ENCODE measurements at regions not wholly inside any gene's neighbourhood (a gene's known extent, or its start where the extent isn't known, plus 50 kb on each side); places are given as distances from the start of the nearest gene placed in this dataset.

- no peak for DNase-seq (ENCODE audit: low read depth)
These were observed 371.6 kb downstream of the PIK3R1 start for GRCh38 chr5:68587171-68587570.

DNA sequence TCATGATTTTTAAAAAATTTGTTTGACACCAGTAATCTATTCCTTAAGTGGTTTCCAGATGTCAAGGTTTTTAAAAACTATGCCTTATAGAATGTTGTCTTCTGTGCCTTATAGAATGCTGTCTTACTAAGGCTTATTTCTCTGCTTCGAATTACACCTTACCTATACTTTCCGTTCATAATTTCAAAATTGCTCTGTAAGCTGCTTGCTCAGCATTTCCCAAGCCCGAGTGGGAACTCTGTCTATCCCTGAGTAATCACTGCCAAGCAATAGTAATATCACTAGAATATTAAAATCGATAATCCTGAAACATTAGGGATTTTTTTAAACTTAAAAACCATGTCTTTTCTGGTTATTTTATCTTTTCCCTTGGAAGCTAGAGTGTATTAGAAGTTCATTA, 376.3 kb downstream of the PIK3R1 start:
- no peak for DNase-seq (ENCODE audit: low read depth)

DNA sequence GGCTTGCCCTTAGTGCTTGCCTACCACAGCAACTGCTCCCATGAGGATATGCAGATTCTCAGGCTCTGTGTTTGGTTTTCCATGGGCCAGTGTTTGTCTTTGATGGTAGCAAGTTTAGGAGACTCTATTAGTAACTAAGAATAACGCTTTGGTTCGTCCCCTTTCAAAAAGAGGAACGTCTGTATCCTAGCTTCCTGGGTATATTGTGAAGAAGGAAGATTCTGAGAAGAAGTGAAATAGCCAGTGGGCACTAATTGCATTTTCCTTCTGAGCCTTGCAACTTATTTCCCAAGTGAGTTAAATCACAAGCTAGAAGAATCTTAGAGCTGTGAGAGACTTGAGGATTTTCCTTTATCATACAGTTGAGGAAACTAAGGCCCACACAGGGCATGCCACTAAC, 376.8 kb downstream of the PIK3R1 start:
- no peak for DNase-seq (ENCODE audit: low read depth)

GRCh38 chr5:68593211-68593671, 377.7 kb downstream of the PIK3R1 start:
- DNase-seq (ENCODE audit: low read depth): no peak

DNA sequence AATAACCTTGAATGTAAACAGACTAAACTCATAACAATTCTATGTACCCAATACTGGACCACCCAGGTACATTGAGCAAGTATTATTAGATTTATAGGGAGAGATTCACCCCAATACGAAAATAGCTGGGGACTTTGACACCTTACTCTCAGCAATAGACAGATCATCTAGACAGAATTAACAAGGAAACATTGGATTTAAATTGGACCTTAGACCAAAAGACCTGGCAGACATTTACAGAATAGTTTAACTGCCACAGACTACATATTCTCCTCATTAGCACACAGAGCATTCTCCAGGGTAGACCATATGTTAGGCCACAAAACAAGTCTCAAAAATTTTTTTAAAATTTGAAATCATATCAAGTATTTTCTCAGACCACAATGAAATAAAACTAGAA, 397.4 kb downstream of the PIK3R1 start:
- DNase-seq (ENCODE audit: low read depth): no peak

DNA sequence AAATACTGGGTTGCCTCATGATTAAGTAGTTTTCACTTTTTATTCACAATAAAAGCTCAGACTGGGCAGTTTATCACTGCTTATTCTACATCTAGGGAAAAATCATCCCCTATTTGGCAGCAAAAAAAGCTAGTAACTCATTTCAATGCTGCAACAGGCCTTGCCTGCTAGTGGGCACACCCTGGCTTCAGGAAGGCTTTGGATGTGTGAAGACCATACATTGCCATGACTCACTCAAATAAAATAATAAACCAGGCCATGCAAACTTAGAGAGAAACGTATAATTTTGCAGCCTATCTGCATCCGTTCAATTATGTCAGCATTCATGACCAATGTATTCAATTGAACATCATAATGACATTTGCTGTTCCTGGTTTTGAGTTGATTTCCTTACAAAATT, 402.9 kb downstream of the PIK3R1 start:
- no peak for DNase-seq (ENCODE audit: low read depth)

GRCh38 chr5:68627001-68627400, 411.4 kb downstream of the PIK3R1 start:
- DNase-seq (ENCODE audit: low read depth): no peak

GRCh38 chr5:68628082-68628814, 412.7 kb downstream of the PIK3R1 start:
- no peak for DNase-seq (ENCODE audit: low read depth)

- no peak for DNase-seq (ENCODE audit: low read depth)
These were observed 414.8 kb downstream of the PIK3R1 start for GRCh38 chr5:68630354-68630753.

DNA sequence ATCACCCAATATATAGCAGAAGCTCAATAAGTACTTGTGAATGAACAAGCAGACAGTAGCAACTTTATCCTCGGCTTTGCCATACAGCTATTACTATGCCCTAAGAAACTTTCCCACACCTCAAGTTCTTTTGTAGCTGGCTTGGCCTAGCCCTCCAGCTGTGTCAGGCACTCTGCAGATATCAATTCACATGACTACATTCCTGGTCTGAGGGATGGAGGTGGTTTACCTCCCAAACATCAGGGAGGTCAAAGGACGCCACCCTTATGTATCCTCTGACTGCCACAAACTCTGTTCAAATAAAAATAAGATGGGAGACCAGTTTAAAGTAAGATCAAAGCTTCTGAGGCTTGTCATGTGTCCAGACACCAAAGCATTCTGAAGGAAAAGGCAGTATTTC, 416.3 kb downstream of the PIK3R1 start:
- DNase-seq (ENCODE audit: low read depth): no peak

DNA sequence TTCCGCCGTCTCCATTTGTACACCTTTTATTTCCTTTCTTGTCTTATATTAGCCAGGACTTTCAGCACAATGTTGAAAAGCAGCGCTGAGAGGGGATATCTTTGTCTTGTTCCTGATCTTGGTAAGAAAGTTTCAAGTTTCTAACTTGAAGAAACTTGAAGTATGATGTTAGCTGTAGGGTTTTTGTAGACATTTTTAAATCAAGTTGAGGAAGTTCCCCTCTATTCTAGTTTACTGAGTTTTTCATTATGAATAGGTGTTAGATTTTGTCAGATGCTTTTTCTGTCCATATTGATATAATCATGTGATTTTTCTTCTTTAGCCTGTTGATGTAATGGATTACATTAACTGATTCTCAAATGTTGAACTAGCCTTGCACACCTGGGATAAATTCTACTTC, 425.7 kb downstream of the PIK3R1 start:
- no peak for DNase-seq (ENCODE audit: low read depth)

- no peak for DNase-seq (ENCODE audit: low read depth)
These were observed 427.5 kb downstream of the PIK3R1 start for GRCh38 chr5:68643064-68643463.

DNA sequence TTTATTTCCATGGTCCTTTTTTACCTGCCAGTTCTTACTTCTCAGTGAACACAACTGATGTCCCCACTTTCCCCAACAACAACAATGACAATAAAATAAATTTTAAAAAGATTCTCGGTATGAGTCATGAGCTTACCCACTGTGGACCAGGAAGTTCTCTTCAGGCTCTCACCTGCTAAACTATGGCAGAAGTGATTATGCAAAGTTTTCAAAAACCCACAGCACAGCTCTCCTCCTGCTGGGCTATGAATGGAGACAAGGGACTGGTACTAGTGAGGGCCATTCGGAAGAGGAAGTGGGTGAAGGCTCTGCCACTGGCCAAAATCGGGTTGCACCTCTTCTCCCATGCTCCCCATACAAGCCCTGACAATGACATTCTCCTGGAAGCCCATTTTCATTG, 429.4 kb downstream of the PIK3R1 start:
- no peak for DNase-seq (ENCODE audit: low read depth)

- DNase-seq (ENCODE audit: low read depth): no peak
These were observed 430.6 kb downstream of the PIK3R1 start for GRCh38 chr5:68646144-68646543.

DNA sequence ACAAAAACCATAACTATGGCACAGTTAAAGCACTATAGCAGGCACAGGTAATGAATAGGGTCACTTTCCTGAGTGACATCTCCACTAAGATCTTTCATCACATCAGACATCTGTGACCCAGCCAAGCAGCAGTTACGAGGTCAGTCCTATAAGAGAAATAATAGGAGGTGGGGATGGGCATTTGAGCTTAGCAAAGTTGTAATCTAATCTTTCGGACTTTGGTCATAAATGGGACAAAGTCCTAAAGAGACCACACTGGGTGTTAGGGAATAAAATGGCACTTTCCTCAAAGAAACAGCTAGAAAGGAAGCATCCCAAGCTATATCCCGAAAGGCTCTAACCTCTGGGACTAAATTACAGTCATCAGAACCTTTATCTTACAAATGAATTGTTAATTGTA, 432.2 kb downstream of the PIK3R1 start:
- DNase-seq (ENCODE audit: low read depth): no peak

DNA sequence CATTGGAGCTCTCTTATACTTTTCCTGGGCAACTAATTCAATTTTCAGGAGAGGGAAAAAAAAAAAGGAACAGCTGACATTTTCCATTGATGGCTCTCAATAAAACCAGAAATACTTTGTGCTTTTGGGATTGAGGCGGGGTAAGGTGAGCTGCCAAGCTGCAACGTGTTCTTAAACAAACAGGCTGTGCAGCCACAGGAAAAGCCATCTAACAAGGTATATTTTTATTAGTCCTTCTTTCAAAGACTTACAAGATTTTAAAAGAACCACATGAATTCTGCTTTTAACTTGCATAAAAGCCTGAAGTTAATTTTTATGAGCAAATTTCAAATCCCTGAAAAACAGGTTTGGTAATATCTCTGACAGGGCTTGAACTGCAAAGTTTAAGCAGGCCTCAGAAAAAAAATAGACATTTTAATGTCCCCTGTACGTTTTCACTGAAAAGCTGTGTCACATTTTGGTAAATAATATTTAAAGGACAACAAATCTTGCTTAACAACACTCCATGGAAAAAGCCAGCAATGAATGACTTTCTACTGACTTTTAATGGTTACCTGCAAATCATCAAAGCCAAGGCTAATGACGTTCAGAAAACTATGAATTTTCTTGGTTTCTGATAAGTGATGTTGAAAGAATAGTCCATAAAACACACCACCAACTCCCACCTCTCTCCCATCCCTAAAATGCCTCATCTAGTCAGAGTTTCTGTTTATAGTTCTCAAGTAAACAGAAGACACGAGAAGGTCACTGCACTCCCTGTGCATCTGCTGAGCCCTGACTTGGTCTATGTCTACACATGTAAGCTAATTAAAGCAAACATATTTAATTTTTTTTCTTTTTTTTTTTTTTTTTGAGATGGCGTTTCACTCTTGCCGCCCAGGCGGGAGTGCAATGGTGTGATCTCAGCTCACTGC, 433.6 kb downstream of the PIK3R1 start:
- DNase-seq (ENCODE audit: low read depth): no peak

GRCh38 chr5:68652534-68652965, 437.0 kb downstream of the PIK3R1 start:
- no peak for DNase-seq (ENCODE audit: low read depth)

DNA sequence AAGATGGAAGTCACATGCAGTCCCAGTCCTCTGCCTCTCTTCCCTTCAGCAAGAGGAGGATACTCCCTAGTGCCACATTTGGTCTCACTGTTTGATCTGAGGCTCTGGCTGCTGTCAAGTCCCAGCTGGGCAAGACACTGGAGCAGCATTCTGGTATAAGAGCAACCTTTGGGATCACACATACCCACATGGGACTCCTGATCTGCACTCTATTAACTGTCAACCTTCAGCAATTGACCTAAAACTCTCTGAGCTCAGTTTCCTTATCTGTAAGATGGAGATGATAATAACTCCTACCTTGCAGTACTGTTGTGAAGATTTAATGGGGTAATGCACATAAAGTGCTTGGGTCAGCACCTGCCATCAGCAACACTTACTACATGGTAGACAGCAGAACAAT, 437.9 kb downstream of the PIK3R1 start:
- no peak for DNase-seq (ENCODE audit: low read depth)

DNA sequence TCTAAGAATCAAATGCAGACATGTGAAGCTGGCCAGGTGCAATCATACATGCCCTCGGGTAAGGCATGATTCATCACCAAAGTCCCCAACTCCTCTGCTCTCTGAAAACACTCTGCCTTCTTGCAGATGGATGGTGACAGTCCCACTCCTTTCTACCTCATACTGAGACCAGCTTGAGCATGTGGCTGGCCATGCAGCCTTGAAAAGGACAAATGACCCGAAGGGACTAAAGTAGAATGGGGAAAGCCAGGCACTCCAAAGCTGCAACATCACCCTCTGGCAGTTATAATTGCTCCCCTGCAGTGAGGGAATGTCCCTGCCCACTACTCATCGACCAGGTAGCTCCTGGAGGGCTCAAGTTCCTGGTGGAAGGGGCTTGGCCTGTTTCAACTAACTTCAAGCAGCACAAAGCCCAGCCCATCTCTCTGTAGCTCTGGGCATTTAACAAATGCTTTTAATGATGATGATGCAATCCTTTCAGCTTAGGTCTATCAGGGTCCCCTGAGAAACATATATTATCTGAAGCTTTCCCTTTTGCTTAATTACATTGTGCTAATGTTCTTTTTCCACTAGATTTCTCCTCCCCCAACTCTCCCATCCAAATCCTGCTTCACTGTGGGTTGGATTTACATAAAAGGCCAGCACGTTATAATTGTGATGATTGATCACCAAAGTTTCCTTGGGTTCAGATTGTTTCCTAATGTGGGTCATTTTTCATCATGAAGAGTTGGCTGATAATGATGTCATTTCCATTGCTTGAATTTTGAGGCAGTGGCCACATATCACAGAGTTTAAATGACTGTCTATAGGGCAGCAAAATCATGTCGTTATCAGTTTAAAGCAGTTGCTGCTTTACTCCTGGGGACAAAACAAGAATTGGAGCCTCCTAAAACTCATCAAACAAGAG, 436.5 kb upstream of the SLC30A5 start:
- no peak for DNase-seq (ENCODE audit: low read depth)

GRCh38 chr5:68658810-68659372, 434.9 kb upstream of the SLC30A5 start:
- DNase-seq (ENCODE audit: low read depth): no peak

GRCh38 chr5:68659881-68660280, 433.9 kb upstream of the SLC30A5 start:
- no peak for DNase-seq (ENCODE audit: low read depth)

- DNase-seq (ENCODE audit: low read depth): no peak
These were observed 432.6 kb upstream of the SLC30A5 start for GRCh38 chr5:68661237-68661636.

All from stimulated activated CD8-positive, alpha-beta memory T cell treated with anti-CD3 and anti-CD28 coated beads, Interleukin-12 subunit alpha, Interleukin-12 subunit beta, amount 100 ng/mL, for 4 hours (primary cell).